HG02943 (cell line): ENCODE measurements at regions not wholly inside any gene's neighbourhood (a gene's known extent, or its start where the extent isn't known, plus 50 kb on each side); places are given as distances from the start of the nearest gene placed in this dataset.
A peak's percentile ranks its signal among the peaks of the same experiment; 100 is the strongest.
"Not testable (repeated sequence)": the region's sequence is repeated elsewhere in the genome, so short reads cannot be mapped to it uniquely, and the experiment has no call there.

Source experiments
- ATAC-seq: cut with Tn5 transposase; IDR thresholded peaks from one replicate; pipeline ENCODE4 v1.9.1; 2021; ENCODE audit warnings: mild to moderate bottlenecking, low read depth, moderate library complexity; ENCODE audit not compliant: unreplicated experiment

- no peak for ATAC-seq
These were observed 102.9 kb downstream of the LRRN1 start for GRCh38 chr3:3902161-3902560.

GRCh38 chr3:3906171-3906570 is 106.9 kb downstream of the LRRN1 start:
- no peak for ATAC-seq

GRCh38 chr3:3907023-3907422 is 107.8 kb downstream of the LRRN1 start:
- ATAC-seq = no peak

DNA sequence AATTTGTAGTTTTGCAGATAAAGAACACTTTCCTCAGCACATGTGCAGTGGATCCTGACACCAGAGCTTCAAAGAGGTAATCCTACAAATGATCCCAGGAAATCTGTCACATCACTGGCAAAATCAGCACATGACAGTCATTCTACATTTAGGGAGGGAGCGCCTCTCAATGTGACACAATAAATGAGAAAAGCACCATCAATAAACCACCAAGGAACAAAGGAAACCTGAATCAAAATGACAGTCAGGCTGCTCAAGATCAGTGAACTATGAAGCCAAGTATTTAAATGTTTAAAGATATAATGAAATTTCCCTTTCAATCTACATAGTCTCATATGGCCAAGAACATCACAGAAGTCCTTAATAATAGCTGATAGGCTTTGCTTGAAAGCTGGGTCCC is 119.5 kb downstream of the LRRN1 start:
- no peak for ATAC-seq

- no peak for ATAC-seq
These were observed 120.1 kb downstream of the LRRN1 start for GRCh38 chr3:3919316-3919715.

DNA sequence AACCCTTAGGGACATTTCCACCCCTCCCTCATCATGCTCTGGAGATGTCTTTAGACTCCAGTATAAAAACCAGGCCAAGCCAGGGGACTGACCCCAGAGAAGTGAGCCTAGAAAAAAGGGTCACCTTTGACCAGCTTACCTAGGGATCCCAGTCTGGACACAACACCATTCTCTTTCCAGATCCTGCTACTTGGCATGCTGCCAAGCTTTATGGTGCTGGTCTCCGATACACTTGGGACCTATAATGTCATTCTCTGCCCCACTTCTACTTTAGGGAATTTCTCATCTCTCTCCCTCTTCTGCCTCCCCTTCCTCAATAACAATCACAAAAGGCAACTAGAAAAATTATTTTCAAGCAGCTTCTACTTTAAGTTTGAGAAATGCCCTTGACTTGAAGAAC is 124.4 kb downstream of the LRRN1 start:
- no peak for ATAC-seq

DNA sequence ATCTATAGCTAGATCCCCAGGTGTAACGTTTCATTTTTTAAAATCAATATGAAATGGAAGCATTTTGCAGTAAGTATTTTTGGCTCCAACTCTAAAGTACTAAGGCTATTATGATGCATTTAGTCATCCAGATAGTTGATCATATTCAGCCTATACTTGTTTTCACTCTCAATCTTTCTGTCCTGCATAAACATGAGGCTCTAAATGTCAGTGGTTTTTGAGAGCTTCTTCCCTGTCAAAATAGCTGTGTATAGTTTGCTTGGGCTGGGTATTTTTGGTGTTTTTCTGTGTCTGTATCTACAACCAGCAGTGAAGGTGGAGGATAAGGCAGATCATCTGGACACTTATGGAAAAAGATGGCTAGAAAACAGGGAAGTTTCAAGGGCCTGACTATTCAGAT is 128.0 kb downstream of the LRRN1 start:
- ATAC-seq = no peak

DNA sequence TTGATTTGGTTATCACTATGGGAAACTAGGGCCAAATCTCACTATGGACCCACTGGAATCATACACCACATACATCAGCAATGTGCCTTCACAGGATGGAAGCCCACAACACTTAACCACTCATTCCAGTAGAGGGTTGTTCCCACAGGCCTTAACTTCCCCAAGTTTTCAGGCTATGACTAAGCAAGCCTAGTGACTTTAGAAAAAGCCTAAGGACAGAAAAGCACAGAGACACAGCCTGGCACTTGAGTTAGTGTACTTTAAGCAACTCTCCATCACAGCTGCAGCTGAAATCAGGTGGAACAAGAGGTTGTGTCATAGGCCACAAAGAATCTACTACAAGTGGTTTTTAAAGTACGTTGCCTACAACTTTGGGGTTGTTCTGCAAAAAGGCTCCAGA is 128.7 kb downstream of the LRRN1 start:
- ATAC-seq = no peak

- not testable (repeated sequence) for ATAC-seq
These were observed 142.1 kb downstream of the LRRN1 start for GRCh38 chr3:3941380-3941779.

DNA sequence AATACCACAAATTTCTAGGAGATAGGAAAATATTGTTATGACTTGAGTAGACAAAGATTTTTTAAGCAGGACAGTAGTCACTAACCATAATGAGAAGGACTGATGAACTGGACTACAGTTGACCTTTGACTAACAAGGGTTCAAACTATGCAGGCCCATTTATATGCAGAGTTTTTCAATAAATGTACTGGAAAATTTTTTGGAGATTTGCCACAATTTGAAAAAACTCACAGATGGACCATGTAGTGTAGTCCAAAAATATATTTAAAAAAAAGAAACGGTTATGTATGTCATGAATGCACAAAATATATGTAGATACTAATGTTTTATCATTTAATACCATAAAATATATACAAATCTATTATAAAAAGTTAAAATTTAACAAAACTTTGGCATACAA is 151.8 kb downstream of the LRRN1 start:
- no peak for ATAC-seq

- no peak for ATAC-seq
These were observed 152.3 kb downstream of the LRRN1 start for GRCh38 chr3:3951501-3951900.

DNA sequence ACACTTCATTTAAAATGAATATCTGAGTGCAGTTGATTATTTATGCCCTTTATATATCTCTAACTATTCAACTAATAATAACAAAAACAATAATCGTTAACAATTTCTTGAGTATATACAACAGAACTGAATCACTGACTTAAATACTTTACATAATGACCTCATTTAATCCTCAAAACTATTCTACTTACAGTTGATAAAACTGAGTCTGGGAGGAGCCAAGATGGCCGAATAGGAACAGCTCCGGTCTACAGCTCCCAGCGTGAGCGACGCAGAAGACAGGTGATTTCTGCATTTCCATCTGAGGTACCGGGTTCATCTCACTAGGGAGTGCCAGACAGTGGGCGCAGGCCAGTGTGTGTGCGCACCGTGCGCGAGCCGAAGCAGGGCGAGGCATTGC is 163.6 kb downstream of the LRRN1 start:
- ATAC-seq = not testable (repeated sequence)

GRCh38 chr3:3984053-3984452 is 184.8 kb downstream of the LRRN1 start:
- no peak for ATAC-seq

DNA sequence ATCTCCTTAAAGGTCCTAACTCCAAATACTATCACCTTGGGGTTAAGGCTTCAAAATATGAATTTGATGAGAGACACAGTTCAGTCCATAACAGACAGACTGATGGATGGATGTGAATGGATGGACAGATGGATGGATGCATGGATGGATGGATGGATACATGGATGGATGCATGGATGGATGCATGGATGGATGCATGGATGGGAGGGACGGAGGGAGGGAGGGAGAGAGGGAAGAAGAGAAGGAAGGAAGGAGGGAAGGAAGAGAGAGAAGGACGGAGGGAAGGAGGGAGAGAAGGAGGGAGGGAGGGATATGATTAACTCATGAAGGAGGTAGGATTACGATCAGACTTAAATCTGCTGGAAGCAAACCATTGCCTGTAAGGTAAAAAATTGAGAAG is 192.4 kb downstream of the LRRN1 start:
- no peak for ATAC-seq

GRCh38 chr3:3992312-3992874 is 193.2 kb downstream of the LRRN1 start:
- ATAC-seq = no peak

DNA sequence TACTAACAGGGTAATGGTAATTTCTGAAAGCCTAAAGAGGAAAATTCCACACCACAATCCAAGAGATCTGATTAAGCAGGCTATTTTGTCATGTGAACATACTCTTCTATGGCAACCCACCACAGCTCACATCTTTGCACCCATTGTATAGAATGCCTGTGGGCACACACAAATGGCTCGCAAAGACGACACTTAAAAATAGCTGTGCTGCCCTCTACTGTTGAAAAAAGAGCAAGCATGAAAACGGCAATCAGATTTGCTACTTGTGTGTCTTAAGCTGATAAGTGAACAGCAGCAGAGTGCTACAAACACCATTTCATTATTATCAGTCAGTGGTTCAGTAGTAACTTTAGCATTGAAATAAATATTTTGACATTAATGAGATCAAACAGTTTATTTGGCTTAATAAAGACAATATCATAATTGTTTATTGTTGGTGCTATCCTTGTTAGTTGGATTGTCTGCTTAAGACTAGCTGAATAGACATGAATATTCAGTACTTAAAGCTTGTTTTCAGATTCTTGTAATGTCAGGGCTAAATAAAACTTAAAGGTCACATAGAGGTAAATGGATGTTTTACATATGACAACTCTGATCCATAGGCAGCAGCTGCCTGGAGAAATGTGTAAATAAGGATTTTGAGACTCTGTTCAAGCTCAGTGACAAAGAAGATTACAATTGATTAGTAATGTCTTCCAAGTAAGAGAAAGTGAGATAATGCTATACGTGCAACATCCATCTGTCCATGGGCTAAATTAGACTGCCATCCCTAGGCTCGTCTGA is 199.1 kb downstream of the LRRN1 start:
- peak; percentile 80 for ATAC-seq

- ATAC-seq = not testable (repeated sequence)
These were observed 200.1 kb downstream of the LRRN1 start for GRCh38 chr3:3999340-3999739.

DNA sequence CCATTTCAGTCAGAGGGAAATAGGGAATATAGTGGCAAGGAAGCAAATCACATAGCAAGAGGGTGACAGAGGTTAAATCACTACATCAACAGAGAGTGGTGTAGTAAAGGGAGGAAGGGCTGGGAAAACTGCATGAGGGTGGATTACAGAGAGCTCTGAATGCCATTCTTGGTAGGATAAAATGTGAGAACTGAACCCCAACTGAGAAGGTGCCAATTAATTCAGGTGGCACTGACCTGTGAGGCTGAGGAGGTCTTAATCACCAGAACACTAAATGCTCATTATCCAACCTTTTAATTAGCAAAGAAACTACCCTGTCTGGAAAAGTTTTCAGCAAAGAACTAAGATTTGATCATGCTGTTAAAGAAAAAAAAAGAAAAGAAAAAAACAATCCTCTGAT is 202.7 kb downstream of the LRRN1 start:
- no peak for ATAC-seq

DNA sequence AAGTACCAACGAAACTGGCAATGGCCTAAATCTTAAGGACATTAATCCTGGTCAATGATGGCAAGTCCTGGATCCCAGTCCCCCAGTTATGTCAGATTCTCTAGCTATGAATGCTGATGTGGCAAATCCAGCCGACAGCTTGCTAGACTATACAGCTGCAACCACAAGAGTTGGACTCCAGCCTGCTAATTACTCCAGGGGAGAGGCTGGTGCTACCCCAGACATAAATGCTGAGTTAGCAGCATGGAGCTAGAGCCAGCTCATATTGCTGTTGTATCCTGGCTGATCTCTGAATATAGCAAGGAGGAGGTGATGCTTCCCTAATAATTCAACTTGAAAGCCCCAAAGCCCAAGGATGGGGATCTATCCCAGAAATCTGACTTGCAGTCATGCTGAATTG is 207.1 kb downstream of the LRRN1 start:
- ATAC-seq = no peak

DNA sequence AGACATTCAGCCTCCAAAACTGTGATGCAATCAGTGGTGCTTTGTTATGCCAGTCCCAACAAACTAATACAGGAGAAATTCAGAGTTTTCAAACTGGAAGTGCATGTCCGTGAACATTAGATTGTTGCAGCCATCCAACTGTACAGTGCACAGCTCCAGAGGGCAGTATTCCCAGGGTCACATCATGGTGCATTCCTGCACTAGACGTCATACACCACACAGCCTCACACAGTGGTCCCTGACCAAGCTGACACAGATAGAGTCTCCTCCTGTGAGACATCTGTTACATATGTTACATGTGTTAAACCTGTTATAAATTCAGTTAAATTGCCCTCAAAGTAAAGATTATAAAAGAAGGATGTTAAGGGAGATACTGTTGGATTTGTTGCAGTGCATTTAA is 209.0 kb downstream of the LRRN1 start:
- no peak for ATAC-seq

DNA sequence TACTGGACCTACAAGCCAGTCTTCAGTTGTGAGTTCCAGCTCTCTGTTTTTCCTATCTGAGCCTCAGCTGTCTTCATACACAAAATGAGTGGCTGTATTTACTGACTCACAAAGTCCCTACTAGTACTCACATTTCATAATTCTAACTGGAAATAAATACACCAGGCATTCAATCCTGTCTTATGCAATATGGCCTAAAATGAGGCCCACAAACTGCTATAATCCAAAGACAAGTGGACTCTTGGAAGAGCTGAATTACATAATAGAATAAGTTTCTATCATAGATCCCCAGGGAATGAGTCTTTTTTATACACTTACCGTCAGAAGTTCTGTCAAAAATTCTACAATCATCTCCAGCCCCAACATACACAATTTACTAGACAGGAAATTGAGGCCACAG is 211.9 kb downstream of the LRRN1 start:
- no peak for ATAC-seq

DNA sequence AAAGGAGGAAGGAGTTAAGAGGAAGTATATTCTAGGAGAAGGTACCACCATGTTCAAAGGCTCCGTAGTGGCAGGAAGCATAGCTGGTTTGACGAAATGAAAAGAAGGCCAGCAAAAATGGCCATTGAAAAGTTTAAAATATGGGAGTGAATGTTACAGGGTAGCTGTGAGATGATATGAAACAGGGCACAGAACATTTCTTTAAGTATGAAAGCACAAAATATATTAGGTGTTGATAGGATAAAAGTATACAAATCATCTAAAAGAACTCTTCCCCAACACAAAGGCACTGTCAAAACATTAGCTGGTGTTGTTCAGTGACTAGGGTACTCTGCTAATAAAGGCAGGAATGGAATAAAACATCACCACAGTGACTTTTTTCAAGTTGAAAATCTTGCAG is 216.2 kb downstream of the LRRN1 start:
- ATAC-seq = no peak
